GM21619 (cell line): ENCODE measurements at regions not wholly inside any gene's neighbourhood (a gene's known extent, or its start where the extent isn't known, plus 50 kb on each side); places are given as distances from the start of the nearest gene placed in this dataset.
"Not testable (repeated sequence)": the region's sequence is repeated elsewhere in the genome, so short reads cannot be mapped to it uniquely, and the experiment has no call there.

ENCODE experiments used
- ATAC-seq: cut with Tn5 transposase; IDR thresholded peaks from one replicate; pipeline ENCODE4 v1.9.1; 2021; ENCODE audit not compliant: unreplicated experiment

DNA sequence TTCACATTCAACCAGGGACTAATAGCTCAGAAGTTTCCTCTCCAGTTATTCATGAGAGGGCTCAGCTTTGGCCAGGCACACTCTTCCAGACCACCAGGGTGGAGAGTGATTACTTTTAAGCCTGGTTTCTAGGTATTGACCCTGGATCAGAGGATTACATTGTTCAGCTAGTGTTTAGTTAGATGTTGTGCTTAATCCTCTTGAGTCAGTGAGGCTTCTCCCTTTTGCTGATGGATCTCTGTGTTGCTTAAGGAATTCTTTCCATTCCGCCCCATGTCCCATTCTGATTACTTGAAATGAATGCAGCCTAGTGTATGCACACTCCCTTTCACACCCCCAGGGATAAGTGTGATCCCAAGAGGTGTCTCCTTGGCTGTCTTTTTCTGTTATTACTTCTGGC lies 271.7 kb upstream of the ANO5 start:
- ATAC-seq = no peak

DNA sequence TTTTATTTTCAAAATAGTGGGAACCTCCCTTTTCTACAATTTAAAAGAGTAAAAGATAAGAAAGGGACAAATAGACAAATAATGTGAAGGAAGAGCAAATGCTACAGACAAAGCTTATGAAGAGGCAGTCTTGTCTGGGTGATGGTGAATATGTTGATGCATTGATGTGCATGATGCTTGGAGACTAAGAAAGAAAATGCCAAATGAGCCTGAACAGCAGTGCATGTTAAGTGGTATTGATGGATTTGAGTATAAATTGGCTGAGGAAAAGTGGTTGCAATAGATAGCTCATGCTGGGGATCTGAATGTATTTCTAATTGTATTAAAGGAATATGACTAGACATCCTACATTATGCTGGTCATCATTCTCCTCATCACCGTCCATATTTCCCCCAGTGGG lies 268.6 kb upstream of the ANO5 start:
- no peak for ATAC-seq

DNA sequence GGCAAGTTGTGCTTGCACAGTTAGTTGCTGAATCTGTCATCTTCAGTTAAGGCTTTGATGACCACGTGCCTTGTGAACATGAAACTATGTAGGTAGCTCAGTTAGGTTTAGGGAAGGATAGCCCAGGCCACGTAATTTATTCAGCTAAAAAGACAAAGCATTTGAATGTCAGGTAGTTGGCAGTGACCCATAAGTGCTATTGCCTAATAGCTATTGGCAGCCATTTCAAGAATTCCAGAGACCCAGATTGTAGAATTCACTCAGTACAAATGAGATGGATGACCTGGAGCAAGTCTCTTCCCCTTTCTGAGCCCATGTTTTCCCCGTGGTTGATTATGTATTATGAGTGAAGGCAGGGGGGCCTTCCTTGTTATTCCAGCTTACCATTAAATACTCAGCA lies 265.3 kb upstream of the ANO5 start:
- ATAC-seq = no peak

DNA sequence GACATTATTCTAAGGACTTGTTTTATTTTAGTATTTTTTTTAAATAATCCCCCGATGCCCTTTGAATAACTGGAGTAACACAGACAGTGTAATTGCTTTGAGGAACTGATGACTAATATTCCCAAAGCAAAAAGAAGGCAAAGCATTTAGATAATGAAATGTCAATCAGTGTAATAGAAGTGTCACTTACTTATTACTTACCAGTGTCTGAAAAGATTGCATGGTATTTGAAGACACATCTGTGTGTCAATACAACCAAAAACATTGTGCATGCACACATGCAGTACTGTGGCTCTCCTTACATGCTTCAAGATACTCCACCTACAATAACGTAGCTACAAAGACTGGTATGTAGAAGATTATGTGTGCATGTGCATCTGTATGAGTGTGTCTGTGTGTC lies 264.0 kb upstream of the ANO5 start:
- no peak for ATAC-seq

DNA sequence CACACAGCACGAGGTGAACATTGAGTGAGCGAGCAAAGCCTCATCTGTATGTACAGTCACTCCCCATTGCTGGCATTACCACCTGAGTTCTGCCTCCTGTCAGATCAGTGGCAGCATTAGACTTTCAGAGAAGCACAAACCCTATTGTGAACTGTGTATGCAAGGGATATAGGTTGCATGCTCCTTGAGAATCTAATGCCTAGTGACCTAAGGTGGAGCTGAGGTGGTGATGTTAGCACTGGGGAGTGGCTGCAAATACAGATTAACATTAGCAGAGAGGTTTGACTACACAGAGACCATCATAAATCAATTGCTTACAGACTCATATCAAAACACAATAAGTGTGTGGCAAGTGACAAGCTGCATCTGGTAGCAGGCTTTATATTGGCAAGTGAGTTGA lies 262.5 kb upstream of the ANO5 start:
- no peak for ATAC-seq

DNA sequence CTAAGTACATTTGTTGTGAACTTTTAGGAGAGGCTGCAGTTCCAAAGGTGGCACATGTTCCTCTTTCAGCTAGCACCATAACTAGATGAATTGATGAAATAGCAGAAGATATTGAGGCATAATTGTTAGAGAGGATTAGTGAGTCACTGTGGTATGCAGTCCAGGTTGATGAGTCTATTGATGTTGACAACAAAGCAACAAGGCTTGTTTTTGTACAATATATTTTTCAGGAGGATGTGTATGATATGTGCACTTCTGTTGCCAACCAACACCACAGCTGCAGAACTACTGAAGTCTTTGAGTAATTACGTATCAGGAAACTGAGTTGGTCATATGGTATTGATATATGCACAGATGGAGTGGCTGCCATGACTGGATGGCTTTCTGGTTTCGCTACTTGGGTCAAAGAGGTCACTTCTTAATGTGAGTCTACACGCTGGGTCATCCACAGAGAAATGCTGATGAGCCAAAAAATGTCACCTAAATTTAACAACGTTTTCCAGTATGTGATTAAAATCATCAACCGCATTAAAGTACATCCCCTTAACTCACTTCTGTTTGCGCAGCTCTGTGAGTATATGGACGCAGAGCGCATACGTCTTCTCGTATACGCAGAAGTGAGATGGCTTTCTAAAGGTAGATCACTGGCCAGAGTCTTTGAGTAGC lies 261.3 kb upstream of the ANO5 start:
- no peak for ATAC-seq

DNA sequence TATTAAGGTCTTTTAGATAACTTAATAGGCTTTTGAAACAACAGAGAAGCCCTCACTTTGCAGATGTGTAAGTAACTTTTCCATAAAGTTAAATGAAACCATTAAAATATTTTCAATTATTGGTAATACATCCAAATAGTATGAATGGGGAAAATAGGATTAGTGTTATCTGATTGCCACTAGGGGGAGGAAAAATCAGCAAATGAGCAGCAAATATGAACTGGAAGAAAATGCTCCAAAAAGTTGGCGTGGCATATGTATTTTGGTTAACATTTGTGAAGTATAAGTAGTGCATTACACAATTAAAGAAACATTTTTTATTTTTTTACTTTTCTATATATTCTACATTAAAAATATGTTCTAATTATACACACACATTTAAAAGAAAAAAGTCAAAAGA lies 259.8 kb upstream of the ANO5 start:
- ATAC-seq = no peak

DNA sequence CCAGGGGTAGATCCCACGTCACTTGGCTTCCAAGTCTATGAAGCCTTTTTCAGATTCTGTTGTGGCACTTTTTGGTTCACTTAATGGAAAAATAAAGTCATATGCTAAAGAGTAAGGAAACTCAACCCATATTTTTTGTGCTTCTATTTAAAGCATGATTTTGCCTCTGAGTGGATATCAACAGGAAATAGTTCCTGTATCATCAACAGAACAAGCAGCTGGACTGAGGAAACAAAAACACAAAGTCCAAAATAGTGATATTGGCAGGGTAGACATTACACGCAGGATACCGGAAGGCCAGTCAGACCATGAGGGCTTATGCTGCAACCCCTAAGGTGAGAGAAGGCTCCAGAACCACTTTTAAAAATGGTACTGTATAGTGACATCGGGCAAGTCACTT lies 248.3 kb upstream of the ANO5 start:
- ATAC-seq = no peak

DNA sequence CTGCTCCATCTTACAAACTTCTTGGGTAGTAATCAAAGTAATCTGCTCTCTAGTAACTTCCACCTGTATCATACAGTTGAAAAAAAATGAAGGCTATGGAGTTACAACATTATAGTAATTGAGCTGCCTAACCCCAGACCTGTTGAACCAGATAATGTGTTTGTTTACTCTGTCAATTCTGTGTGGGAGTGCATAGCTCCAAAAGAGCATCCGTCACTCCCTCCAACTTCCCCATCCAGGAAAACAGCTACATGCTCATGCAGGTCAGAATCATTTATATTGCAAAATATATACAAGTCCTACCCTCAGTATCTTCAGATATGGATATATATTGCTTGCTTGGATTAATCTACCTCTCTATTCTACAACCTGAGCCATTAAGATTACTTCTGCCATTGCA lies 244.0 kb upstream of the ANO5 start:
- ATAC-seq = no peak

DNA sequence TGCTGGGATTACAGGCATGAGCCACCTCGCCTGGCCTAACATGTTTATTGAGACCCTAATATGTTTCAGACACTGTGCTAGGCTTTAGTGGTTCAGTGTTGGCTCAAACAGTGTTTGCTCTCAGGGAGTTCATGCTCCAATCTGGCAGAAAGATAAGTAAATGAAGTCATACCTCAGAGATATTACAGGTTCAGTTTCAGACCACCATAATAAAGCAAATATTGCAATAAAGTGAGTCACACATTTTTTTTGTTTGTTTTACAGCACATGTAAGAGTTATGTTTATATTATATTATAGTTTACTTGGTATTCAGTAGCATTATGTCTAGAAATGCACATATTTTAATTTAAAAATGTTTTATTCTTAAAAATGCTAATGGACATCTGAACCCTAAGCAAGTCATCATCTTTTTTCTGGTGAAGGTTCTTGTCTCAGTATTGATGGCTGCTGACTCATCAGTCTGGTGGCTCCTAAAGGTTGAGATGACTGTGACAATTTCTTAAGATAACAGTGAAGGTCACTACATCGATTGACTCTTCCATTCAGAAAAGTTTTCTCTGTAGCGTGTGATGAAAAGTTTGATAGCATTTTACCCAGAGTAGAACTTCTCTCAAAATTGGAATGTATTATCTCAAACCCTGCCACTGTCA lies 243.0 kb upstream of the ANO5 start:
- no peak for ATAC-seq

DNA sequence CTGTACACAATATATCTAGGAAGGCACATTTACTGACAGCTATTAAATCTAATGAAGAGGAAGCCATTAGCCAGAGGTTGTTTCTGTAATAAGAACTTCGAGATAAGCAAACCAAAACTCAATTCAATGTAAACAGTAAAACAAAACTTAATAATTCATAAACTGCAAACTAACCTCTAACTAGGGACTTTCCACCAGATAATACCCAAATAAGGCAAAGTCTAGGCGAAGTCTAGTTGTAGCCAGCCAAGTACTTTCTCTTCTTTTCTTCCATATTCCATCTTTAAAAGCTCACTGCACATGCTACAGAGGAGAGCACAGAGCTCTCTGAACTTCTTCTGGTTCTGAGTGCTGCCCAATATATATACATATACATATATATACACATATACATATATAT lies 229.9 kb upstream of the ANO5 start:
- peak; percentile 63 for ATAC-seq

DNA sequence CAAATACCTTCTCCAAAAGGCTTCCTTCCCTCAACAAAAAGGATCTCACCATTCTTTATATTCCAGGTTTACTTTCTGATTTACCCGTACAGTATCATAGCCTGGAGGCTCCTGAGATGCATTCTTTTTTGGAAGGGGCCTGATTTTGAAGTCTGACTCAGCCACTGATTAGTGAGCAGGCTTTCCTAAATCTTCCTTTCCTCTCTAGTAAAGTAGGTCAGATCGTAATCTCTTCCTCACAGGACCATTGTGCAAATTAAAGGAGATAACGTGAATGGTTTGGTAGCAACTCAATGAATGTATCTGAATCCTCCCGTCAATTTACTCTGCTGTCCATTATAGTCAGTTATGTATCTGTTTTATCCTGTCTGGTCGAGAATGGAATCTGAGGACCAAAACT lies 227.7 kb upstream of the ANO5 start:
- ATAC-seq = no peak

DNA sequence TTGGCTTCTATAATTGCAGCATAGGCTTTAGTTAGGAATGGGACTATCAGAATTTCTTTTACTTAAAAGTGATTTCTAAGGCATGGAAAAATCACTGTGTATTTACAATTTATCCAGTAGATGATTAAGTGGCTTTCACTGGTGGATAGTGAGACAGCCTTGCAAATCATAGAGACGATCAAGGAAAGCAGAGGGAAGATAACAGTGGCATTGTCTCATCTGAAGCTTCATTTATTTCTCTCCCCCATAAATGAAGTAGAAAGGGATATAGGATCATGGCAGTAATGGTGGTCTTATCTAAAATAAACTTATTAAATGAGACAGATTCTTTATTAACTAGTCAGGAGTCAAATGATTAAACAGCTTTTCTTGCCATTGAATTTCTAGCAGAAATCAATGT lies 224.2 kb upstream of the ANO5 start:
- no peak for ATAC-seq

DNA sequence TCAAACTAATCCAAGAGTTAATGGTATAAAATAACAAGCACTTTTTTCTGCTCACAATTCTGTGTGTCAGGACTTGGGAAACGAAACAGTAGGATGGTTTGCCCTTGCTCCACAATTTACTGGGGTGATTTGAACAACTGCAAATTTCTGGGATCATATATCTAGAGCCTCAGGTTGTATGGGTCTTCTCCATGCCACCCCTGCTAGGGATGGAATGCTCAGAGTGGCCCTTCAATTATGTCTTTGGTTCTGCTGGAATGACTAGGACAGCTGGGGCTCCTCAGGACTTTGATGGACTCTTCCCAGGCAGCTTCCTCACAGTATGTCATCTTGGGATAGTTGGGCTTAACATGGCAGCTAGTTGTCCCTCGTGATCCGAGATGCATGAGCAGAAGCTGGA lies 223.0 kb upstream of the ANO5 start:
- no peak for ATAC-seq

DNA sequence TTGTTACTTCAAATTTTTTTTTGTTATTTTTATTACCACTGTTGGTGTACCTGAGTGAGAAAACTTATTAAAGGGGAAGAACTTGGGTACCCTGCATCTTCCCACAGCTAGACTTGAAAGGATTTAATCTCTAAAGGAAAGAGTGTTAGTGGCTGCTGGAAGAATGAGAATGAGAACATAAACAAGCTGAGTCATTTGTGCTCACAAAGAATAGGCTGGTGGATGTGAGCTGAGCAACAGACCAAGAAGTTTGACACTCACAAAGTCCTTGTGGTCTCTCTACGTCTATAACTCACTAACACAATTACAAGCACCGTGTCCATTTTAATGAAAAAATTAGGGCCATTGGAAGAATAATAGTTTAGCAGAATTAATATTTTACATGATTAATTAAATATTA lies 217.6 kb upstream of the ANO5 start:
- ATAC-seq = no peak

DNA sequence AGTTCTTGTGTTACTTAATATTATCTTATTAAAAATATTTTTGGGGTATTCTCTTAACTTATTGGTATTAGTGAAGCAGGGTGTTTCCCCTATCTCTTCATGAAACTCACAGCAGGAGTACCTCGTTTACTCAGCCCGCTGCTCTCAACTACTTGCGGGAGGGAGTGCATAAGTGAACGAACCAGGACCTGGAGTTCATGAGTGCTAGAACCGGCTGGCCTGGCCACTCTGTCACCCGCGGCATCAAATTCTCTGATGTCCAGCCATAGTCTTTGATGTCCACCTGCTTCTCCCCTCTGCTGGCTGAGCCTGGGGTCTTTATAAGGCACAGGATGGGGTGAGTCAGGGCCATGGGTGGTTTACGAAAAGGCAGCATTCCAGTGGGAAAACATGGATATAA lies 216.7 kb upstream of the ANO5 start:
- no peak for ATAC-seq

DNA sequence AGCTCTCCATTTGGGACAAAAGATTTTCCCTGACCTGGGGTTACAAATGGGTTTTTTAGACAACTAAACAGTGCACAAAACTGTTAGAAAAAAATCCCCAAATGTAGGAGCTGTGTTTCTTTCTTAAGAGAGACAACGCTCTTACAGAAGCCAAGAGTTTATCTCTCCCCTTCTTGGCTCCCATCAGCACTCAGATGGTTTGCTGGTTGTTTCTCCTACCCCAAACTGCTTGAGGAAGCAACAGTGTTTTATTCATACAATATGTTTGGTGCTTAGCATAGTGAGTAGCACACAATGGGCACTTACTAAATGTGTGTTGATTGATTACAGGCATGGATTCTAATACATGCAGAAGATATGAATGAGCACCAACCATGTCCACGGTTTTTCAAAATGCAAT lies 209.5 kb upstream of the ANO5 start:
- ATAC-seq = no peak

DNA sequence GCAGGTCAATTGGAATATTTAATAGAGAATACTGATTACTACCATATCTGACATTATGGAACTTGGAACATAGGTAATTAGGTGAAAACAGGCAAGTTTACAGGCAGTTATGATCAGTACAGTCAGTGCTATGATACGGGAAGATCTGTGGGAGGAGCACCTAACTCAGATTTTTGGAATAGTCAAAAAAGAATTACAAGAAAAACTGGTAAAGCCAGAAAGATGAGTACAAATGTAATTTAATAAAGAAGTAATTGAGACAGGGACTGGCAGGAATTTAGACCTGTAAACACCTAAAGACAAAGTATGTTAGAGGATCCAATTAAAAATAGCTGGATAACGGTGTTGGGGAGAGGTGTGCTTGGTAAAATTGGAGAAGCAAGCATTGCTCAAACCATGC lies 206.5 kb upstream of the ANO5 start:
- ATAC-seq = no peak

DNA sequence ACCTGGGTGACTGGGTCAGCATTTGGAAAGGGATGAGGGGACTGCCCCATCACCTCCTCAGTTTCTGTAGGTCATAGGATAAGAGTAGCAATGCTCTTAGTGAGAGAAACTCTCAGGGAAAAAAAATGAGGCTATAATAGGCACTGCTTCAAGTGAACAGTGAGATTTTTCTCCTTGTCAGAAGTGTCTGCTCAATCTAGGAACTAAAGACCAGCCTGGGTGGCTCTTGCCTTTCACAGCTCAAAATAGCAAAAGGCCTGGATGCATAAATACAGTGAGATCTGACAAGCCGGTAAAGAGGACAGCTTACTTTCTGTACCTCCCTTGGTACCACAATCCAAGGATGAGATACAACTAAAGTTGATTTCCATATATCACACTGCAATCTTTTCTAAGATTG lies 205.6 kb upstream of the ANO5 start:
- no peak for ATAC-seq

DNA sequence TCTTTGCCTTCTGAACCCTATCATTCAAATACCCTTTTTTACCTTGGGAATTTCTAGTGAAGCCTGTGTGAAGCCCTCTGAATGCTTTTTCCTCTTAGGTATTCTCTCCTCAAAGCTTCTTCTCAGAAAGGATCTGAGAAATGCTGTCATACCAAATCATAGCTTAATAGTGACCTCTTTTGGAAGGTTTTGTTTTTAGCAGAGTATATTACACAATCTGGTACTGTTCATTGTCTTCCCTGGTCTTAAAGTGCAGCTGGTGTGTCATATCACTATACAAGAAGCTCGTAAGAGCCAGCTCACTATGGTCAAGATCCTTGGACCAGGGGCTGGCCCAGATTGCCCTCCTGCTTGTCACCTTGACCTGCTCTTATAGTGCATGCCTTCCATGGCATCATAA lies 204.4 kb upstream of the ANO5 start:
- no peak for ATAC-seq

DNA sequence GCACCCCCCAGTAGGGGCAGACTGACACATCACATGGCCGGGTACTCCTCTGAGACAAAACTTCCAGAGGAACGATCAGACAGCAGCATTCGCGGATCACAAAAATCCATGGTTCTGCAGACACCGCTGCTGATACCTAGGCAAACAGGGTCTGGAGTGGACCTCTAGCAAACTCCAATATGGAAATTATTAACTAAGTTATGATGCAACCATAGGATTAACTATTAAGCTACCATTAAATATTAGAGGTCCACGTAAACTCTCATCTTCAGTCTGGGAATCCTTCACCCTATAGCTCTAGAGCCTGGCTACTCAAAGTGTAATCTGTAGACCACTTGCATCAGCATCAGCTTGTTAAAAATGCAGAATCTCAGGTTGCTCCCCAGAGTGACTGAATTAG lies 191.1 kb upstream of the ANO5 start:
- not testable (repeated sequence) for ATAC-seq

DNA sequence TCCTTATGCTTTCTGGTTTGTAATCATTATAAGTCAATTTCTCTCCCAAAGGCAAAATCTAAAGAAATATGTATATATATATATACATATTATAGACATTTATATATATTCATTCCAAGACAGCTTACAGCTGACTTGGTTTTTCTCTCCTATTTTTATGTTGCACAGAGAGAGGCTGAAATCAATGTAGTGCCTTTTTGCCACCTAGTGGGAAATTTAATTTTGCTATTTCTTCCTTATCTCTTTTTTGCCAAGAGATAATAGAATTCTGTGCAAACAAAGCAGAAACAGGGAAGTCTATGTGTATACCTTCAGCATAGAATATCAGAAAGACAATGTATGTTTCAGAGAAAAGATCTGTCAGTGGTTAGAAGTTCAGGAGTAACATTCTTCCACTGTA lies 186.0 kb upstream of the ANO5 start:
- no peak for ATAC-seq

DNA sequence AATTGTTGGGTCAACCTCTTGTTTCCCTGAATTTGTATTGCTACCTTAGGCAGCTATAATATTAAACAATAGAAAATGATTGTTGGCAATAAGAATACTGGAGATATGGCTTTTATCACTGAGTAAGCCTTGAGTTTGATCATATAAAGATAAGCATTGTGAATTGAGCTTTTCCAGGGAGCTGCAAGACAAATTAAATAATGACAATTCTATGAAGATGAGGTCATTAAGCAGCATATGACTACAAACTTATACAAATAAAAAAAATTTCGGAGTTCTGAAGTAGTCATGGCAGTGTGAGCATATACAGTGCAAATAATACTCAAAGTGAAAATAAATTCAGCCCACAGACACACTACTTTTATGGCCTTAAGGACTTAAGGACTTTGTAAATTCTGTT lies 161.1 kb upstream of the ANO5 start:
- no peak for ATAC-seq
